Lower lobe of right lung (tissue), 2 donors: ENCODE measurements at regions not wholly inside any gene's neighbourhood (a gene's known extent, or its start where the extent isn't known, plus 50 kb on each side); places are given as distances from the start of the nearest gene placed in this dataset.

Experiments
- ATAC-seq, 2 donors: fragments of 200-7000 bp; cut with Tn5 transposase; one replicate each; pipeline ENCODE4 v1.9.1; 2020 to 2022; ENCODE audit warnings: mild to moderate bottlenecking in 2 of 2, moderate library complexity in 2 of 2
- DNase-seq: peaks from one replicate; pipeline ENCODE4 v3.0.0-alpha.2; 2020
- H3K27ac ChIP-seq: fragments of 200-600 bp; one replicate; pipeline ENCODE4 v1.8.0; 2022
- H3K27me3 ChIP-seq: fragments of 200-600 bp; one replicate; pipeline ENCODE4 v1.8.0; 2022; ENCODE audit warnings: low read depth
- H3K36me3 ChIP-seq: fragments of 200-600 bp; one replicate; pipeline ENCODE4 v1.8.0; 2022; ENCODE audit warnings: mild to moderate bottlenecking
- H3K4me1 ChIP-seq: fragments of 200-600 bp; one replicate; pipeline ENCODE4 v1.8.0; 2022
- H3K4me3 ChIP-seq: fragments of 200-600 bp; one replicate; pipeline ENCODE4 v1.8.0; 2022; ENCODE audit warnings: mild to moderate bottlenecking
- H3K9me3 ChIP-seq: fragments of 200-600 bp; one replicate; pipeline ENCODE4 v1.8.0; 2022
- intact Hi-C: fragments of 100-400 bp; cut with DNase I; formaldehyde crosslinking; loops from one replicate; pipeline ENCODE4 v1.11.0; 2022
- TF ChIP-seq, protein P1 (sequence below): fragments of 200-600 bp; IDR thresholded peaks from one replicate; pipeline ENCODE4 v1.8.0; 2022; ENCODE audit warnings: antibody characterized with exemption, mild to moderate bottlenecking
- donor health status: DM: no; HTN: yes; CAD: no; lungs with severe emphysema.

DNA sequence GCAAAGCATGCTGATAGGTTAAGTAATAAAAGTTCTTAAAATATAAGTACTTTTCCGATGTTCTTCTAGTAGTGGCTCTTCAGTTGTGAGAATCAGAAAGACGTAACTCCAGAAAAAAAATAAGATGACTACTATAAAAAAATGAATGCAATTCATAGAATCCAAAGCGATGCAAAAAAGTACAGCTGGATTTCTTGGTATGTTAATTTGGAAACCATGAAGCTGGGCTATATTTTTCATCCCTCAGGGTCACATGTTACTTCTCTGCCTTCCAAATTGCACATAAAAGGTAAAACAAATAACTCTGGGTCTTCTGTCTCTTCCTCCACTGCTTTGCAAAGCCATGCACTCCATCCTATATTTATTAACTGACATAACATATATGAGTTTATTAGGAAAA, 843.9 kb upstream of the DPPA4 start:
- H3K27ac ChIP-seq, result no peak overlapping the region
- no peaks in the 10 kb centered on the region for H3K9me3 ChIP-seq
- DNase-seq (no peak), ATAC-seq (no peak)
- H3K36me3 ChIP-seq, result no peaks in the 10 kb centered on the region
- TF ChIP-seq, protein P1, sequence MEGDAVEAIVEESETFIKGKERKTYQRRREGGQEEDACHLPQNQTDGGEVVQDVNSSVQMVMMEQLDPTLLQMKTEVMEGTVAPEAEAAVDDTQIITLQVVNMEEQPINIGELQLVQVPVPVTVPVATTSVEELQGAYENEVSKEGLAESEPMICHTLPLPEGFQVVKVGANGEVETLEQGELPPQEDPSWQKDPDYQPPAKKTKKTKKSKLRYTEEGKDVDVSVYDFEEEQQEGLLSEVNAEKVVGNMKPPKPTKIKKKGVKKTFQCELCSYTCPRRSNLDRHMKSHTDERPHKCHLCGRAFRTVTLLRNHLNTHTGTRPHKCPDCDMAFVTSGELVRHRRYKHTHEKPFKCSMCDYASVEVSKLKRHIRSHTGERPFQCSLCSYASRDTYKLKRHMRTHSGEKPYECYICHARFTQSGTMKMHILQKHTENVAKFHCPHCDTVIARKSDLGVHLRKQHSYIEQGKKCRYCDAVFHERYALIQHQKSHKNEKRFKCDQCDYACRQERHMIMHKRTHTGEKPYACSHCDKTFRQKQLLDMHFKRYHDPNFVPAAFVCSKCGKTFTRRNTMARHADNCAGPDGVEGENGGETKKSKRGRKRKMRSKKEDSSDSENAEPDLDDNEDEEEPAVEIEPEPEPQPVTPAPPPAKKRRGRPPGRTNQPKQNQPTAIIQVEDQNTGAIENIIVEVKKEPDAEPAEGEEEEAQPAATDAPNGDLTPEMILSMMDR, result no peak
- no peak overlapping the region for H3K4me3 ChIP-seq
- H3K4me1 ChIP-seq, result no peaks in the 10 kb centered on the region
- H3K27me3 ChIP-seq, result no peaks in the 10 kb centered on the region
- intact Hi-C loops, result no loop called here

DNA sequence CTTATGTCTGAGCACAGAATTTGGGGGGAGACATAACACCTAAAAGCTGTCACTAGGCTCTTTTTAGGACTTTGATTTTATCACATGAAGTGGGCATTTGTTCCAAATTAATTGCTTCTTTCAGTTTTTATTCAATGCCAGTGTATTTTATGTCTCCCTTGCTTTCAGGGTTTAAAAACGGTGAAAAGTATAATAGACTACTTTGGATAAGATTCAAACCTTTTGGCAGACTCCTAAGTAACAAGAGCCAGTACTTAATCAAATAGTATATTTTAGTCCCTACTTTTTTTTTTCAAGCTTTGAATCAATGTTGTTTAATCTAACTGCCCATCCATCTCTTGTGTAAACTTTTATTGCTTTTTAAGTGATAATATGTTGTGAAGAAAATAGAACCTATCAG, 847.2 kb upstream of the DPPA4 start:
- DNase-seq, result no peak
- Histone ChIP-seq H3K27me3 (no peaks in the 10 kb centered on the region), H3K4me3 (no peak overlapping the region), H3K36me3 (no peaks in the 10 kb centered on the region), H3K4me1 (no peaks in the 10 kb centered on the region), H3K9me3 (no peaks in the 10 kb centered on the region), H3K27ac (no peak overlapping the region)
- TF ChIP-seq, protein P1, result no peak
- ATAC-seq, result no peak
- intact Hi-C loops, result no loop called here

DNA sequence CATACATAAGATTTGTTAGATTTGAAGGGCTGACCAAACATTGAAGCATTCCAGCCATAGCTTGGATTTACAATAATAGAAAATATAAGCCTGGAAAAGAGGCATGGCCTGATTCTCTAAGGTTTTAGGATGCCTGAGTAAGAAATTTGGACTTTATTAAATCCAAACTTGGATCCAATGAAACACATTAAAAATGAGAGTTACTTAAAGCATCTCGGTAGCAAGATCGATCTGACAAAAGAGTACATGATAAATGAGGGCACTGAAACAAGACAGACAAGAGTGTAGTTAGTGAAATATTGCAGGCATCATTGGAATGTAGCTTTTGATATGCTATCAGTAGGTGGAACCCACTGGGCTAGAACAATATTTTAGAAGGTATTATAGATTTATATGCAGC, 855.7 kb upstream of the DPPA4 start:
- TF ChIP-seq, protein P1, result no peak
- intact Hi-C loops, result no loop called here

DNA sequence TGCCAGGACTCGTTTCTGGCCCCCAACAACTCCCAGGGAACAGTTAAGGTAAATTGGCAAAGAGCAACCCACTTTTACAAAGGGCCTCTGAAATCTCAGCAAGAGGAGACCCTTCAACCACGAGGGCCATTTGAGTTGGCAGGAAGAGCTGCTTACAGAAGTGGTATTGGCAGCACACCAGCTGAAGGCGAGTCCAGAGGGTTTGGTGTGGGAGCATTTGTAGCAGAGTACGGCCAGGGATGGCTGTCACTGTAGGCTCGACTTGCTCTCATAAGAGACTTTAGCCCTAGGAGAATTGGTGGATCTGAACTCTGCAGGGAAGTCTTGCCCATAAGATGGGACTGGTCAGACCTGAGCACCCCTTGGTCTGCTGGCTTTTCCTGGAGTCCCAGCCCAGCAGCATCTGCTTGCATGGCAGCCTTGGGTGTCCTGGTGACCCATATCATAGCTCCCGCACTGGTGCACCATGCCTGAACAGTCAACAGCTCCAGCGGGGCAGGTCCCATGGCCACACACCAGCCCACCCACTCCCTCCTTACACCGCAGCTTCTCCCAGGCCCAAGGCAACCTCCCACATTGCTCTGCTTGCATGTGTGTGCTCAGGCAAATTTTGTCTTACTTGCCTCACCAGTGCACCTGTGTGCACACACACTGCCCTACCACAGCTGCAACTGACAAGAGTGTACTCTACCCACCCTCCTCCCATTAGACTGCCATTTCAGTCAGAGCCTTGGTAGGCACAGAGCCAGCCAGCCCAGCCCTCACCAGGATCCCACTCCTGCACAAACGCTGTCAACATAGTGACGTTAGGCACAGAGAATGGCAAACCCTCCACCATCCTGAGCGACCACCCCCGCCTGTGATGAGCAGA, 861.6 kb upstream of the DPPA4 start:
- H3K27me3 ChIP-seq, result no peaks in the 10 kb centered on the region
- DNase-seq (peak; percentile 44), ATAC-seq (peak; percentile 54 to 70)
- intact Hi-C loops, result no loop called here
- H3K27ac ChIP-seq, result no peak overlapping the region
- TF ChIP-seq, protein P1, result no peak
- no peaks in the 10 kb centered on the region for H3K36me3 ChIP-seq
- H3K4me1 ChIP-seq, result no peaks in the 10 kb centered on the region
- H3K4me3 ChIP-seq, result no peak overlapping the region
- no peaks in the 10 kb centered on the region for H3K9me3 ChIP-seq

More for the DNA sequence above, 855.7 kb upstream of the DPPA4 start:
- H3K9me3 ChIP-seq, result no peaks in the 10 kb centered on the region
- no peaks in the 10 kb centered on the region for H3K27me3 ChIP-seq
- H3K27ac ChIP-seq, result no peak overlapping the region
- DNase-seq (no peak), ATAC-seq (no peak)
- H3K36me3 ChIP-seq, result no peaks in the 10 kb centered on the region
- no peaks in the 10 kb centered on the region for H3K4me1 ChIP-seq
- H3K4me3 ChIP-seq, result no peak overlapping the region

GRCh38 chr3:110199588-110199943, 862.2 kb upstream of the DPPA4 start:
- TF ChIP-seq, protein P1, result no peak
- Histone ChIP-seq H3K4me1 (no peaks in the 10 kb centered on the region), H3K36me3 (no peaks in the 10 kb centered on the region), H3K4me3 (no peak overlapping the region), H3K27ac (no peak overlapping the region), H3K9me3 (no peaks in the 10 kb centered on the region), H3K27me3 (no peaks in the 10 kb centered on the region)
- intact Hi-C loops, result no loop called here
- no peak for DNase-seq
- peak in 1 of 2 donors; percentile 9 for ATAC-seq
